ENCODE measurements at regions not wholly inside any gene's neighbourhood (a gene's known extent, or its start where the extent isn't known, plus 50 kb on each side); places are given as distances from the start of the nearest gene placed in this dataset.

DNA sequence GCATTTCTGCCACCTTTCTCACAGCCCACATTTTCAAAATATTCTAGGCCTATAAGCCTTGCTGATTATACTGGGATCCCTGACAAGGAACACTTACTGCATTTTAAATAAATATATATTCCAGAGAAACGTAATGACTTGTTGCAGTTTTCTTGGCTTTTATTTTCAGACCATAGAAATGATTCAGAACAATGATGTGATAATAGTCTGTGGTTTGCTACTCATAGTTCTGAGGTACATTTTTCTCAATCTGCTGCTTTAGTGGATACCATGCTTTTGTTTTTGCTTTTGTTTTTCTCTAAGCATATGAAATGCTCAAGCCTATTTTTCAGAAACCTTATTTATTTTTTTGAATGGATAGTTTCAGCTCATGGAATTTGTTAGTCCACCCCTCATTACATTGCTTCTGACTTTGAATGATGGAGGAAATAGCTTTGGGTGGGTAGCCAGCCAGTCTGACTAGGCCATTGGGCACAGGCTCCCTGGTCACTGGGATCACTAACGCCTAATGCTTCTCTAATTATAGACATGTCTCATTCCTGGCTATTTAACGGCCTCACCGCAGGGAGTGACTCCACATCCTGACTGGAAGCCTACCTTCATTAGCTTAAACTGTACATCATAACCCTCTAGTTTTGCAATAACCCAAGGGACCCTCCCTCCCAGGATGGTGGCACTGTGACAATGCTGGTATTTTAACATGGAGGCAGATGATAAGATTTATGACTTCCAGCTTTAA lies 66.1 kb downstream of the MBL2 start:
- in situ Hi-C loops (cut with HindIII; ENCODE audit: low sequenced_read_pairs): no loop called here
- H3K4me3 ChIP-seq (ENCODE audit: low read depth, low read length): no peak overlapping the region
- no peak for TF ChIP-seq CTCF (IDR thresholded peaks at IDR 0.05; ENCODE audit: low read depth, low read length)

More for the DNA sequence above, 66.1 kb downstream of the MBL2 start:
- peak; percentile 50 for DNase-seq (ENCODE audit: low read depth, low spot score)
